M059J (cell line): ENCODE measurements at regions not wholly inside any gene's neighbourhood (a gene's known extent, or its start where the extent isn't known, plus 50 kb on each side); places are given as distances from the start of the nearest gene placed in this dataset.
"Not testable (repeated sequence)": the region's sequence is repeated elsewhere in the genome, so short reads cannot be mapped to it uniquely, and the experiment has no call there.

ENCODE experiments used
- DNase-seq: peaks from one replicate; pipeline ENCODE4 v3.0.0-alpha.2; 2012; ENCODE audit warnings: low read depth

GRCh38 chr10:17538941-17539340, 78.2 kb downstream of the HACD1 start:
- no peak for DNase-seq

GRCh38 chr10:17537281-17537680, 79.9 kb downstream of the HACD1 start:
- no peak for DNase-seq

- no peak for DNase-seq
Observed at GRCh38 chr10:17536221-17536620, 81.0 kb downstream of the HACD1 start.

- DNase-seq: peak; percentile 15
Observed at GRCh38 chr10:17533731-17534130, 79.3 kb upstream of the ST8SIA6 start.

GRCh38 chr10:17528306-17528862, 74.0 kb upstream of the ST8SIA6 start:
- peak; percentile 46 for DNase-seq

GRCh38 chr10:17527514-17528146, 73.2 kb upstream of the ST8SIA6 start:
- peak; percentile 79 for DNase-seq

- DNase-seq: not testable (repeated sequence)
Observed at GRCh38 chr10:17526571-17526970, 72.2 kb upstream of the ST8SIA6 start.

- DNase-seq: no peak
Observed at GRCh38 chr10:17523917-17524316, 69.5 kb upstream of the ST8SIA6 start.

GRCh38 chr10:17523246-17523753, 68.9 kb upstream of the ST8SIA6 start:
- DNase-seq: no peak

- DNase-seq: not testable (repeated sequence)
Observed at GRCh38 chr10:17522269-17522668, 67.9 kb upstream of the ST8SIA6 start.

GRCh38 chr10:17519457-17519856, 65.1 kb upstream of the ST8SIA6 start:
- no peak for DNase-seq

- DNase-seq: no peak
Observed at GRCh38 chr10:17518338-17518737, 63.9 kb upstream of the ST8SIA6 start.

GRCh38 chr10:17516376-17516775, 62.0 kb upstream of the ST8SIA6 start:
- DNase-seq: peak; percentile 38

GRCh38 chr10:17512341-17513001, 58.1 kb upstream of the ST8SIA6 start:
- peak; percentile 95 for DNase-seq

- DNase-seq: no peak
Observed at GRCh38 chr10:17510242-17510908, 56.0 kb upstream of the ST8SIA6 start.

- DNase-seq: no peak
Observed at GRCh38 chr10:17507538-17507937, 53.1 kb upstream of the ST8SIA6 start.

- DNase-seq: no peak
Observed at GRCh38 chr10:17506856-17507471, 52.6 kb upstream of the ST8SIA6 start.

GRCh38 chr10:17506390-17506789, 52.0 kb upstream of the ST8SIA6 start:
- no peak for DNase-seq

GRCh38 chr10:17504547-17505245, 50.3 kb upstream of the ST8SIA6 start:
- peak; percentile 71 for DNase-seq
